ENCODE measurements at regions not wholly inside any gene's neighbourhood (a gene's known extent, or its start where the extent isn't known, plus 50 kb on each side); places are given as distances from the start of the nearest gene placed in this dataset.

DNA sequence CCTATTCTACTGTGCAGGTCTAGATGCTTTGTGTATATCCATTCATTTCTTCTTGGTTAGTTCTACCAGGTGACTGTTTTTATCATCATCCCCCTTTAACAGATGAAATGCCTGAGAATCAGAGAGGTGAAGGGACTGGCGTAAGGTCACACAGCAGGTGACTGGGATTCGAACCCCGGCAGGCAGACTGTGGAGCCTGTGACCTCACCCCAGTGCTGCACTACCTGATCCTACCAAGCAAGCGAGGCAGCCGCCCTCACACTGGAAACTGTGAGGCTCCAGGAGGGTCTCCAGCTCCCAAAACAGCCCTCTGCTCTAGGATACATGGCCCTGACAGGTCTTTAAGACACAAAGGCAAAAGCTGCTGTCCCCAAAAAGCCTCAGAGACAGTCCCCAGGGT, 91.7 kb downstream of the CHST1 start:
- Histone ChIP-seq H3K36me3 (ENCODE audit: control insufficient read depth, insufficient read depth, low read length) (no peaks in the 10 kb centered on the region), H3K4me1 (ENCODE audit: control insufficient read depth, insufficient read depth, low read length, poor library complexity, severe bottlenecking) (peaks cover 10% of the 10 kb centered on the region), H3K9me3 (ENCODE audit: control insufficient read depth, low read length) (no peaks in the 10 kb centered on the region), H3K4me3 (ENCODE audit: extremely low read depth, insufficient read depth, low read length, poor library complexity, severe bottlenecking) (no peak overlapping the region), H3K27ac (ENCODE audit: low read depth, low read length, severe bottlenecking) (no peak overlapping the region)
- WGBS, 2 experiments (ENCODE audit: insufficient coverage in 2 of 2), result 76 to 92% methylated on average over 4 to 5 of the region's 5 CpGs

GRCh38 chr11:45572354-45573123, 92.9 kb downstream of the CHST1 start:
- WGBS, 2 experiments (ENCODE audit: insufficient coverage in 2 of 2), result 100% methylated on average over 1 to 3 of the region's 7 CpGs
- no peaks in the 10 kb centered on the region for H3K36me3 ChIP-seq (ENCODE audit: control insufficient read depth, insufficient read depth, low read length)
- no peak overlapping the region for H3K4me3 ChIP-seq (ENCODE audit: extremely low read depth, insufficient read depth, low read length, poor library complexity, severe bottlenecking)
- peaks cover 8% of the 10 kb centered on the region for H3K4me1 ChIP-seq (ENCODE audit: control insufficient read depth, insufficient read depth, low read length, poor library complexity, severe bottlenecking)
- H3K9me3 ChIP-seq (ENCODE audit: control insufficient read depth, low read length), result no peaks in the 10 kb centered on the region
- no peak overlapping the region for H3K27ac ChIP-seq (ENCODE audit: low read depth, low read length, severe bottlenecking)

DNA sequence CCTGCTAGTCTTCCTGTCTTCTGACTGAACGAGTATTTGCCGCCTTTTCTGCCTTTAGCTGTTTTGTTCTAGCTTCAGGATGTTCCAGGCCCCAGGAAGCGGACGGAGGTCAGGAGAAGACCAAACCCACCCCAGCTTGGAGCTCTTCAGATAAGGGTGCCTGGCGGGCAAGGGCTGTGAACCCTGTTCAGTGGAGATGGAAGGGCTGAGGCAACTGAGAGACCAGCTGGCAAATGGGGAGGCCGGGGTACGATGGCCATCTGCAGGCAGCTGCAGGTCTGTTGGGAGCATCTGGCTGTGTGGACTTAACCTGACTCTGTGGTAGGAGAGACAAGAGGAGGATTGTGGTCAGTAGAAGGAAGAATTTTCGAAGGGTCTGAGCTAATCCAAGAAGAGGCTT, 95.6 kb downstream of the CHST1 start:
- no peak overlapping the region for H3K27ac ChIP-seq (ENCODE audit: low read depth, low read length, severe bottlenecking)
- 90 to 93% methylated on average over 7 to 8 of the region's 8 CpGs for WGBS, 2 experiments (ENCODE audit: insufficient coverage in 2 of 2)
- no peaks in the 10 kb centered on the region for H3K36me3 ChIP-seq (ENCODE audit: control insufficient read depth, insufficient read depth, low read length)
- peaks cover 7% of the 10 kb centered on the region for H3K4me1 ChIP-seq (ENCODE audit: control insufficient read depth, insufficient read depth, low read length, poor library complexity, severe bottlenecking)
- no peak overlapping the region for H3K4me3 ChIP-seq (ENCODE audit: extremely low read depth, insufficient read depth, low read length, poor library complexity, severe bottlenecking)
- H3K9me3 ChIP-seq (ENCODE audit: control insufficient read depth, low read length), result no peaks in the 10 kb centered on the region

GRCh38 chr11:45568049-45568448, 97.4 kb downstream of the CHST1 start:
- WGBS, 2 experiments (ENCODE audit: insufficient coverage in 2 of 2), result 85 to 87% methylated on average over 3 of the region's 4 CpGs

GRCh38 chr11:45565446-45565988, 99.9 kb downstream of the CHST1 start:
- Histone ChIP-seq H3K4me1 (ENCODE audit: control insufficient read depth, insufficient read depth, low read length, poor library complexity, severe bottlenecking) (peaks cover 7% of the 10 kb centered on the region), H3K4me3 (ENCODE audit: extremely low read depth, insufficient read depth, low read length, poor library complexity, severe bottlenecking) (no peak overlapping the region), H3K36me3 (ENCODE audit: control insufficient read depth, insufficient read depth, low read length) (no peaks in the 10 kb centered on the region), H3K9me3 (ENCODE audit: control insufficient read depth, low read length) (no peaks in the 10 kb centered on the region), H3K27ac (ENCODE audit: low read depth, low read length, severe bottlenecking) (no peak overlapping the region)
- WGBS, 2 experiments (ENCODE audit: insufficient coverage in 2 of 2), result 97 to 100% methylated on average over 3 of the region's 4 CpGs

More at GRCh38 chr11:45568049-45568448, 97.4 kb downstream of the CHST1 start:
- no peak overlapping the region for H3K27ac ChIP-seq (ENCODE audit: low read depth, low read length, severe bottlenecking)
- no peak overlapping the region for H3K4me3 ChIP-seq (ENCODE audit: extremely low read depth, insufficient read depth, low read length, poor library complexity, severe bottlenecking)
- no peaks in the 10 kb centered on the region for H3K9me3 ChIP-seq (ENCODE audit: control insufficient read depth, low read length)
- H3K36me3 ChIP-seq (ENCODE audit: control insufficient read depth, insufficient read depth, low read length), result no peaks in the 10 kb centered on the region
- peaks cover 7% of the 10 kb centered on the region for H3K4me1 ChIP-seq (ENCODE audit: control insufficient read depth, insufficient read depth, low read length, poor library complexity, severe bottlenecking)

DNA sequence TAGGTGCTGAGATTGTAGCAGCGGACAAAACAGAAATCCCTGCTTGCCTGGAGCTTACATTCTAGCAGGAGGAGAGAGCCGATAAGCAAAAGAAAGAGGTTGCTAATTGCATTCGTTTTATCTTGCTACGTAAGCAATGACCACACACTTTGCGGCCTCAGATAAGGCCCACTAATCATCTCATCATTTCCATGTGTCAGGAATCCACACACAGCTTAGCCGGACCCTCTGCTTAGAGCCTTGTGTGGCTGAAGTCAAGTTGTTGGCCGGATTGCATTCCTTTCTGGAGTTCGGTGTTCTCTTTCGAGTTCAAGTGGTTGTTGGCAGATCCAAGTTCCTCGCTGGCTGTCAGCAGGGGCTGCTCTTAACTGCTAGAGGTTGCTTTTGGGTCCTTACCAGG, 101.6 kb downstream of the CHST1 start:
- Histone ChIP-seq H3K4me3 (ENCODE audit: extremely low read depth, insufficient read depth, low read length, poor library complexity, severe bottlenecking) (no peak overlapping the region), H3K4me1 (ENCODE audit: control insufficient read depth, insufficient read depth, low read length, poor library complexity, severe bottlenecking) (no peaks in the 10 kb centered on the region), H3K27ac (ENCODE audit: low read depth, low read length, severe bottlenecking) (no peak overlapping the region), H3K9me3 (ENCODE audit: control insufficient read depth, low read length) (no peaks in the 10 kb centered on the region), H3K36me3 (ENCODE audit: control insufficient read depth, insufficient read depth, low read length) (no peaks in the 10 kb centered on the region)
- WGBS, 2 experiments (ENCODE audit: insufficient coverage in 2 of 2), result 75 to 77% methylated on average over 8 to 10 of the region's 10 CpGs

GRCh38 chr11:45563171-45563570, 102.3 kb downstream of the CHST1 start:
- Histone ChIP-seq H3K27ac (ENCODE audit: low read depth, low read length, severe bottlenecking) (no peak overlapping the region), H3K9me3 (ENCODE audit: control insufficient read depth, low read length) (no peaks in the 10 kb centered on the region), H3K4me3 (ENCODE audit: extremely low read depth, insufficient read depth, low read length, poor library complexity, severe bottlenecking) (no peak overlapping the region), H3K36me3 (ENCODE audit: control insufficient read depth, insufficient read depth, low read length) (no peaks in the 10 kb centered on the region), H3K4me1 (ENCODE audit: control insufficient read depth, insufficient read depth, low read length, poor library complexity, severe bottlenecking) (no peaks in the 10 kb centered on the region)
- 80 to 84% methylated on average over 1 to 2 of the region's 2 CpGs for WGBS, 2 experiments (ENCODE audit: insufficient coverage in 2 of 2)

GRCh38 chr11:45560913-45561281, 104.5 kb downstream of the CHST1 start:
- H3K27ac ChIP-seq (ENCODE audit: low read depth, low read length, severe bottlenecking), result no peak overlapping the region
- 74 to 91% methylated on average over 7 to 9 of the region's 12 CpGs for WGBS, 2 experiments (ENCODE audit: insufficient coverage in 2 of 2)

DNA sequence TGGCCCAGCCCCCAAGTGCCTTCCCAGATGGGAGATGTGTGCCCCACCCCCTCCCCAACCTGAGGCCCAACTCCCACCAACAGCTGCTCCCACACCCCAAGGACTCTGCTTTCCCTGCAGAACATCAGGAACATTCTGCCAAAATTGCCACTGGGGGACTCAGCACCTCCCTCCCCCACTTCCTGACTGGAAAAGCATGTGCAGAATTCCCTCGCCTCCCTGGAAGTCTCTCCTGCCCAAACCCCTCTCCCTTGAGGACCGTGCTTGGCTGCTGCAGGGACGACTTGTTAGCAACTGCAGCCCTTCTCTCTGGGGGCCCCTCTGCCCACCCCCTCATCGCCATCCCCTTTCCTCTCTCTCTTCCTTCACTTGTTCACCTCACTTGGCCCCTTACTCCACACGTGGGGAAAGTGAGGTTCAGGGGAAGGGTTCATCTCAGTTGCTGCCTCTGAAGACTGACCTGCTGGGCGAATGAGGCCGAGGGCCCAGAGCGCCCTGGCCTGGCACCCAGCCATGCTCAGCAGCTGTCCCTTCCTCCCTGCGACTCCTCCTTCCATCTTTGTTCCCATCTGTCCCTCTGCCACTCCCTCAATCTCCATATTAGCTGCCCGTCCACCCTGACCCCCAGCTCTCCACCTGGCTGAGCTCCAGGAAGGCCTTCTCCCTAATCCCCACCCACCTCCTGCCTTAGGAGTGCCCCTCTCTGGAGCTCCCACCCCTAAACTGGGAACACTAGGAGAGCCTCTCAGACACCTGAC, 105.1 kb downstream of the CHST1 start:
- WGBS, 2 experiments (ENCODE audit: insufficient coverage in 2 of 2), result 70 to 78% methylated on average over 8 to 9 of the region's 10 CpGs
- H3K4me1 ChIP-seq (ENCODE audit: control insufficient read depth, insufficient read depth, low read length, poor library complexity, severe bottlenecking), result no peaks in the 10 kb centered on the region
- H3K36me3 ChIP-seq (ENCODE audit: control insufficient read depth, insufficient read depth, low read length), result no peaks in the 10 kb centered on the region
- H3K27ac ChIP-seq (ENCODE audit: low read depth, low read length, severe bottlenecking), result no peak overlapping the region
- H3K4me3 ChIP-seq (ENCODE audit: extremely low read depth, insufficient read depth, low read length, poor library complexity, severe bottlenecking), result no peak overlapping the region
- no peaks in the 10 kb centered on the region for H3K9me3 ChIP-seq (ENCODE audit: control insufficient read depth, low read length)

More at GRCh38 chr11:45560913-45561281, 104.5 kb downstream of the CHST1 start:
- Histone ChIP-seq H3K9me3 (ENCODE audit: control insufficient read depth, low read length) (no peaks in the 10 kb centered on the region), H3K4me3 (ENCODE audit: extremely low read depth, insufficient read depth, low read length, poor library complexity, severe bottlenecking) (no peak overlapping the region), H3K36me3 (ENCODE audit: control insufficient read depth, insufficient read depth, low read length) (no peaks in the 10 kb centered on the region), H3K4me1 (ENCODE audit: control insufficient read depth, insufficient read depth, low read length, poor library complexity, severe bottlenecking) (no peaks in the 10 kb centered on the region)

- H3K36me3 ChIP-seq (ENCODE audit: control insufficient read depth, insufficient read depth, low read length), result no peaks in the 10 kb centered on the region
- H3K4me1 ChIP-seq (ENCODE audit: control insufficient read depth, insufficient read depth, low read length, poor library complexity, severe bottlenecking), result no peaks in the 10 kb centered on the region
- 83 to 84% methylated on average over 8 to 10 of the region's 10 CpGs for WGBS, 2 experiments (ENCODE audit: insufficient coverage in 2 of 2)
- H3K4me3 ChIP-seq (ENCODE audit: extremely low read depth, insufficient read depth, low read length, poor library complexity, severe bottlenecking), result no peak overlapping the region
- H3K9me3 ChIP-seq (ENCODE audit: control insufficient read depth, low read length), result no peaks in the 10 kb centered on the region
- no peak overlapping the region for H3K27ac ChIP-seq (ENCODE audit: low read depth, low read length, severe bottlenecking)
These were observed 108.3 kb downstream of the CHST1 start for GRCh38 chr11:45556851-45557707.
